Stomach (tissue), 8 donors: ENCODE measurements at regions not wholly inside any gene's neighbourhood (a gene's known extent, or its start where the extent isn't known, plus 50 kb on each side); places are given as distances from the start of the nearest gene placed in this dataset.
A peak's percentile ranks its signal among the peaks of the same experiment; 100 is the strongest.

Source experiments
- DNase-seq, 2 donors: peaks; one replicate each; pipeline versions ENCODE4 v3.0.0 to v3.0.0-alpha.2; 2013 to 2019
- H3K27ac ChIP-seq, 5 donors: fragments of 200-600 bp in 4 of 5; sonication (generic) in 4 of 5; one replicate each; pipeline ENCODE4 v1.5.1; 2013 to 2019; ENCODE audit warnings: mild to moderate bottlenecking in 1 of 5, moderate library complexity in 1 of 5
- H3K27me3 ChIP-seq, 3 donors: fragments of 200-600 bp; sonication (generic); one replicate each; pipeline ENCODE4 v1.5.1; 2017 to 2019; ENCODE audit warnings: mixed run types in 1 of 3
- H3K36me3 ChIP-seq, 4 donors: fragments of 200-600 bp; sonication (generic); 1 replicate in 3 of 4; 2 replicates in 1 of 4; pipeline ENCODE4 v1.5.1; 2016 to 2019
- H3K4me1 ChIP-seq, 4 donors: fragments of 200-600 bp; sonication (generic); one replicate each; pipeline ENCODE4 v1.5.1; 2016 to 2019
- H3K4me3 ChIP-seq, 4 donors: fragments of 200-600 bp; sonication (generic) in 3 of 4; one replicate each; pipeline ENCODE4 v1.5.1; 2016 to 2019; ENCODE audit warnings: mild to moderate bottlenecking in 1 of 4
- H3K9me3 ChIP-seq, 4 donors: fragments of 200-600 bp; sonication (generic); one replicate each; pipeline ENCODE4 v1.5.1; 2016 to 2019
- EP300 ChIP-seq: sonication (generic); formaldehyde crosslinking; IDR thresholded peaks from one replicate; pipeline ENCODE4 v1.6.1; 2017; ENCODE audit warnings: antibody characterized with exemption
- POLR2A ChIP-seq, 4 donors: fragments of 450-650 bp; IDR thresholded peaks; one replicate each; pipeline ENCODE4 v1.6.1; 2016; ENCODE audit warnings: antibody characterized with exemption in 4 of 4, control low read depth in 2 of 4, mild to moderate bottlenecking in 1 of 4, moderate library complexity in 1 of 4
- POLR2AphosphoS5 ChIP-seq, 3 donors: sonication (generic); formaldehyde crosslinking; IDR thresholded peaks; one replicate each; pipeline ENCODE4 v1.6.1; 2016; ENCODE audit warnings: antibody characterized with exemption in 3 of 3
- WGBS, 5 donors: extraction: QIAGEN DNeasy Blood & Tissue Kit in 3 of 5; methylation state at CpG; one replicate each; pipeline versions ENCODE4 v1.1.5 to v1.1.7; 2013 to 2018; 5-methylcytosine and 5-hydroxymethylcytosine counted together
- intact Hi-C: fragments of 100-400 bp; cut with DNase I; formaldehyde crosslinking; loops from one replicate; pipeline ENCODE4 v1.15.1; 2023; ENCODE audit warnings: low total_unique reads
- TF ChIP-seq, protein P1 (sequence below), 7 experiments: fragments of 450-650 bp in 4 of 7; fragments of 200-600 bp in 3 of 7; sonication (generic) in 3 of 7; IDR thresholded peaks; one replicate each; pipeline ENCODE4 v1.5.1; 2016 to 2019; ENCODE audit warnings: antibody characterized with exemption in 7 of 7, control low read depth in 2 of 7, mild to moderate bottlenecking in 1 of 7
- donor health status: healthy with polysubstance abuse.
- donor health status: Bipolar disorder and iron deficiency.
- donor health status: healthy.

DNA sequence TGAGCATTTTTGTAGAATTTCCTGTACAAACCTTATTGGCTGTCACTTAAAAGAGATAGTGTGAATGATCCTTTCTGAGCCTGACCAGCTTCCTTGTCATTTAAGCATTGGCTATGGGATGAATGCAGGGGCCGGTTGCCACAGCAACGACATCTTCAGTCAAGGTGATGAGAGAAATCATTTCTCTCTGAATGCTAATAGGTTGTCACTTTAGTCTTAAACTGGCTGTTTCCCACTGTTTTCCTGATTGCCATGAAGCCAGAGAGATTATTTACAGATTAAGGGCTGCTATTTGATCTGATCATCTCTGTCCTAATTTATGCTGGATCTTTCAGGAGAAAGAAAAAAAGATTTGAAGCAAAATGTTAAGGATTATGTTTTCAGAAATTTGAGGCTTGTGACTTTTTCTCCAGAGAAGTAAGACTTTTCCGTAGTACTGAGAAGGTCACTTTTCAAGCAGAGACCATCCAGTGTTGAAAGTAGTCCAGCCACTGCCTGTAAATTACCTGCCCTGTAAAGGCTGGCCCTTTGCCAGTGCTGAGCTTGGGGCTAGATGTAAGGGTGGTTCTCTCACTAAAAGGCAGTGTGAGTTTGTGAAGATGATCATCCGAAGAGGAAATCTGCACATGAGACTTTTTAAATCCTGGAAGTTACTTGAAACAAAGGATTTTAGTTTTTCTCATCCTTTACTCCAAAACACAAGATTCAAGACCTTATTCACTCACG is 235.6 kb downstream of the DACT1 start:
- DNase-seq: peak in 1 of 2 donors; percentile 22
- Histone ChIP-seq H3K27me3 (no peaks in the 10 kb centered on the region), H3K9me3 (no peaks in the 10 kb centered on the region), H3K27ac (no peak overlapping the region), H3K4me1 (no peaks in the 10 kb centered on the region), H3K4me3 (no peak overlapping the region), H3K36me3 (no peaks in the 10 kb centered on the region)
- TF ChIP-seq EP300 (no peak), POLR2A (IDR thresholded peaks at IDR 0.05) (no peak), POLR2AphosphoS5 (IDR thresholded peaks at IDR 0.05) (no peak)
- TF ChIP-seq, protein P1, sequence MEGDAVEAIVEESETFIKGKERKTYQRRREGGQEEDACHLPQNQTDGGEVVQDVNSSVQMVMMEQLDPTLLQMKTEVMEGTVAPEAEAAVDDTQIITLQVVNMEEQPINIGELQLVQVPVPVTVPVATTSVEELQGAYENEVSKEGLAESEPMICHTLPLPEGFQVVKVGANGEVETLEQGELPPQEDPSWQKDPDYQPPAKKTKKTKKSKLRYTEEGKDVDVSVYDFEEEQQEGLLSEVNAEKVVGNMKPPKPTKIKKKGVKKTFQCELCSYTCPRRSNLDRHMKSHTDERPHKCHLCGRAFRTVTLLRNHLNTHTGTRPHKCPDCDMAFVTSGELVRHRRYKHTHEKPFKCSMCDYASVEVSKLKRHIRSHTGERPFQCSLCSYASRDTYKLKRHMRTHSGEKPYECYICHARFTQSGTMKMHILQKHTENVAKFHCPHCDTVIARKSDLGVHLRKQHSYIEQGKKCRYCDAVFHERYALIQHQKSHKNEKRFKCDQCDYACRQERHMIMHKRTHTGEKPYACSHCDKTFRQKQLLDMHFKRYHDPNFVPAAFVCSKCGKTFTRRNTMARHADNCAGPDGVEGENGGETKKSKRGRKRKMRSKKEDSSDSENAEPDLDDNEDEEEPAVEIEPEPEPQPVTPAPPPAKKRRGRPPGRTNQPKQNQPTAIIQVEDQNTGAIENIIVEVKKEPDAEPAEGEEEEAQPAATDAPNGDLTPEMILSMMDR (IDR thresholded peaks at IDR 0.05): no peak
- intact Hi-C loops: no loop called here
- 60 to 75% (median 65%) methylated on average over 5 of the region's 5 CpGs for WGBS, 5 donors

DNA sequence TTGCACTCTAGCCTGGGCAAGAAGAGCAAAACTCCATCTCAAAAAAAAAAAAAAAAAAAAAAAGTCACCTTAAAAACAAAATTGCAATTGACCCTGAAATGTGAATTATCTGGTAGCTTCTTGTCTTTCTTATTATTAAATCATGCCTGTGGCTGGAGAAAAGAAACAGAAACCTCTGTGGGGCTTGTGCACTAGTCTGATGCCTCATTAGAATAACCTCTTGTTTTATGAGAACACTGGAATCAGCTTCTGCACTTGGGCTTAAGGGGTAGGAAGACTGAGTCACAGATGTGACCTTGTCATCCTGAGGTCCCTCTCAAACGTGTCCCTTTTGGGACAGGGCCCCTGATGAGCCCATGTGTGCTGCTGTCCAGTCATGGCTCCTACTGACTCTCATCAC is 237.9 kb downstream of the DACT1 start:
- H3K4me3 ChIP-seq: no peak overlapping the region
- 17 to 60% (median 48%) methylated on average over 1 of the region's 1 CpG for WGBS, 5 donors
- intact Hi-C loops: no loop called here

DNA sequence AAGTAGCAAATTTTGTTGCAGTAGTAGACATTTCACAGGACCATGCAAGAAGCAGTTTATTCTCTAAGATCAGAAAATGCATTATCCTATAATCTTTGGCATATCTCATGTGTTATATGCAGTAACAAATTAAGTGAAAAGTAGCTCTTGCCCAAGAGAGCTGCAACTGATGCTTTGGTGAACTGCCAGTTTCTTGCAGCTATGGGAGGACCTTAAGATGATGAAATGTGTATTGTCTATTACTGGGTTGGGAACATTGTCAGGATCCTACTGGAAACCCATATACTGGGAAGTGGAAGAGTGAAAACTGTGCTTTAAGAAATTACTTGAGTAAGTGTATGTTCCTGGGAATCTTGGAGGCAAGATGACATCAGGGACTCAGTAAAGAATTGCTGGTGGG is 238.8 kb downstream of the DACT1 start:
- TF ChIP-seq POLR2AphosphoS5 (IDR thresholded peaks at IDR 0.05) (no peak), POLR2A (IDR thresholded peaks at IDR 0.05) (no peak), EP300 (no peak)
- TF ChIP-seq, protein P1 (IDR thresholded peaks at IDR 0.05): no peak
- intact Hi-C loops: no loop called here

More for the DNA sequence above, 237.9 kb downstream of the DACT1 start:
- no peaks in the 10 kb centered on the region for H3K9me3 ChIP-seq
- TF ChIP-seq, protein P1 (IDR thresholded peaks at IDR 0.05): no peak
- TF ChIP-seq POLR2A (IDR thresholded peaks at IDR 0.05): no peak
- no peak for TF ChIP-seq EP300
- TF ChIP-seq POLR2AphosphoS5 (IDR thresholded peaks at IDR 0.05): no peak
- no peaks in the 10 kb centered on the region for H3K36me3 ChIP-seq
- H3K27ac ChIP-seq: no peak overlapping the region
- DNase-seq: no peak
- no peaks in the 10 kb centered on the region for H3K4me1 ChIP-seq
- H3K27me3 ChIP-seq: no peaks in the 10 kb centered on the region

DNA sequence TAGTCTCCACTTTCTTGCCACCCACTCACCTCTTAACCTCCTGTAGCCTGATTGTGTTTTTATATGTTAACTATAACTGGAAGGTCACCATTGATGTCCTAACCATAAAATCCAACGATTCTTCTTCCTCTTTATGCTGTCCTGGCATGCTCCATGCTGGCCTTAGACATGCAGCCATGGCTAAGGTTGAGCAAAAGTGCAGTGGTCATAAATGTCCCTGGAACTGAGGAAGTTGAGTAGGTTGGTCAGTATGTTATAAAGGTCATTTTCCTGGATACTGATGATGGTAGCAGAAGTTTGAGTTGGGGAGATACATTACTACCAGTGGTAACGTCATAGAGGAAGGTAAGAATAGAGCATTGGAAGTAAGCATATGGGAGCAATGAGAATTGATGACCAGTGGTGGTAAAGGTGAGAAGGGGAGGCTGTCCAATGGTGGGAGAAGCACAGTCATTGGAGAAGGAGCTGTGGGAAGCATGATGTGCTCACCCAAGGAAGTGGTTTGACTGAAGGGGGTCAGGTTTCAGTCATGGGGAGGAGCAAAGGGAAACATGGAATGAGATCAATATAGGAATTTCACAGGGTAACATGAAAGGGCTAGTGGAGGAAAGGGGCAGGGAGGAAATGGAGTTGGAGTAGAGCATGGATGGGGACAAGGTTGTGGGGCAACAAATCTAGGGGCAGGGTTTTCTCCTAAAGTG is 240.8 kb downstream of the DACT1 start:
- Histone ChIP-seq H3K4me1 (no peaks in the 10 kb centered on the region), H3K36me3 (no peaks in the 10 kb centered on the region), H3K4me3 (no peak overlapping the region), H3K9me3 (no peaks in the 10 kb centered on the region), H3K27me3 (no peaks in the 10 kb centered on the region), H3K27ac (no peak overlapping the region)
- intact Hi-C loops: no loop called here
- WGBS, 5 donors: 64 to 87% (median 77%) methylated on average over 2 of the region's 2 CpGs
- TF ChIP-seq EP300 (no peak), POLR2AphosphoS5 (IDR thresholded peaks at IDR 0.05) (no peak)
- TF ChIP-seq, protein P1 (IDR thresholded peaks at IDR 0.05): no peak
- DNase-seq: no peak

More for the DNA sequence above, 238.8 kb downstream of the DACT1 start:
- Histone ChIP-seq H3K27me3 (no peaks in the 10 kb centered on the region), H3K4me3 (no peak overlapping the region), H3K4me1 (no peaks in the 10 kb centered on the region), H3K36me3 (no peaks in the 10 kb centered on the region), H3K27ac (no peak overlapping the region), H3K9me3 (no peaks in the 10 kb centered on the region)
- DNase-seq: no peak
